ENCODE measurements at regions not wholly inside any gene's neighbourhood (a gene's known extent, or its start where the extent isn't known, plus 50 kb on each side); places are given as distances from the start of the nearest gene placed in this dataset.

DNA sequence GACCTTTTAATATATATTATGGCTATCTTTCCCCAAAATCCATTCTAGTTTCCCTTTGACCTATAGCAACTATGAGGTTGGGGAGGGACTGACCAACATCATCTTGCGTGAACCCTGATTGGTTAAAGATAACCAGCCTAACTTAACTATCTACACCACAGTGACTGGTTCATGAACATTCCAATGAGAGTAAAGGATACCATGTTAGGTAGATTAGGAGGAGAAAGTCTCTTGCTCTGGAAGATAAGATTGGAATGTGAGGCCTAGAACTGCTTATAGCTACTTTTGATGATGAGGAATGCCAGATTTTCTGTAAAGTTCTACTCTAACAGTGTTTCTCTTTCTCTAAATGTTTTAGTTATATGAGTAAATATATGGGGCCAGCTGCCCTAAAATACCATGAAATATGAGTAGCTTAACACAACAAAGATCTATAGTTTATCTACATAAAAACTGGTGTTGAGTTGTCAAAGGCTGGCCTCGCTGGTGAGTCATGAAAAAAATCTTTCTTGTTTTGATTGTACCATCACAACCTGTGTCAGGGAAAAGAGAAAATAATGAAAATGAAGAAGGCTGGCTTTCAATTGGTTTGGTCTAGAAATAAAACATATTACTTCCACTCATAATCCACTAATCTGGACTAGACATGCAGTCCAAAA is 481.4 kb downstream of the NSUN3 start:
- TF ChIP-seq EZH2 (IDR thresholded peaks at IDR 0.05; ENCODE audit: low read length, unreplicated experiment), result no peak
- TF ChIP-seq, protein P1, sequence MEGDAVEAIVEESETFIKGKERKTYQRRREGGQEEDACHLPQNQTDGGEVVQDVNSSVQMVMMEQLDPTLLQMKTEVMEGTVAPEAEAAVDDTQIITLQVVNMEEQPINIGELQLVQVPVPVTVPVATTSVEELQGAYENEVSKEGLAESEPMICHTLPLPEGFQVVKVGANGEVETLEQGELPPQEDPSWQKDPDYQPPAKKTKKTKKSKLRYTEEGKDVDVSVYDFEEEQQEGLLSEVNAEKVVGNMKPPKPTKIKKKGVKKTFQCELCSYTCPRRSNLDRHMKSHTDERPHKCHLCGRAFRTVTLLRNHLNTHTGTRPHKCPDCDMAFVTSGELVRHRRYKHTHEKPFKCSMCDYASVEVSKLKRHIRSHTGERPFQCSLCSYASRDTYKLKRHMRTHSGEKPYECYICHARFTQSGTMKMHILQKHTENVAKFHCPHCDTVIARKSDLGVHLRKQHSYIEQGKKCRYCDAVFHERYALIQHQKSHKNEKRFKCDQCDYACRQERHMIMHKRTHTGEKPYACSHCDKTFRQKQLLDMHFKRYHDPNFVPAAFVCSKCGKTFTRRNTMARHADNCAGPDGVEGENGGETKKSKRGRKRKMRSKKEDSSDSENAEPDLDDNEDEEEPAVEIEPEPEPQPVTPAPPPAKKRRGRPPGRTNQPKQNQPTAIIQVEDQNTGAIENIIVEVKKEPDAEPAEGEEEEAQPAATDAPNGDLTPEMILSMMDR (conservative IDR thresholded peaks at IDR 0.05; ENCODE audit: low read depth, low read length), result no peak

Measured in PC-3 (cell line).